ENCODE measurements at regions not wholly inside any gene's neighbourhood (a gene's known extent, or its start where the extent isn't known, plus 50 kb on each side); places are given as distances from the start of the nearest gene placed in this dataset.
"Not testable (repeated sequence)": the region's sequence is repeated elsewhere in the genome, so short reads cannot be mapped to it uniquely, and the experiment has no call there.

DNA sequence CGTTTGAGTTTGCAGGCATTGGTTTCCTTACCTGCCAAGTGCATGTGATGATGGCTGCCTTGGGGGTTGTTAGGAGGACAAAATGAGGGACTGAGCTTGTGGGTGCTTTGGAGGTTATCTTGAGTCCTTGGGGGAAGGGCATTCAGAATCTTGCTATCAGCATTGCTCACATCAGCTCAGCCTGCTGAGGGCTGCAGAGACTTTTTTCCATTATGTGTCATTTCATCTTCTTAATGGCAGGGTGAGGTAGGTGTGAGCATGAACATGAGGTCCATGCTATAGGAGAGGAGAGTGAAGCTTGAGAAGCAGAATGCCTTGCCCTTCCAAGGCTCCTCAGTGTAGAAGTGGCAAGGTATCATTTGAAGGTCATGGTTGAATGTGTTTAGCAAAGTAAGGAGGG, 112.3 kb downstream of the MIAT start:
- no peak for DNase-seq (ENCODE audit: low spot score)

DNA sequence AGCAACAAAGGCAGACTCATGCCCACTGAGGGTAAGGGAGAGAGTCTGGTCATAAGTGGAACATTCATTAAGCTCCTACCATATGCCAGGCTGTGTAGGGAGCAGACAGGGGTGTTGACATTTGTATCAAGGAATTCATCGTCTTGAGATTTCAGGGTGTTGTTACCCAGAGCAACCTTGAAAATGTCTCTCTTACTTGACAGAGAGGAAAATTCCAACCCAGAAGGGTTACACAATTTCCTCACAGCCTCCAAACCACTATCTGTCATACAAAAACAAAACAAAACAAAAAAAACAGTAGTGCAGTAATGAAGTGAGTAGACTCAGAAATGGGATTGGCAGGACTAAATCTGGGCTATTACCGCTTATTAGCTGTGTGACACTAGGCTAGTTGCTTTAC, 113.2 kb downstream of the MIAT start:
- DNase-seq (ENCODE audit: low spot score) = peak; percentile 34

DNA sequence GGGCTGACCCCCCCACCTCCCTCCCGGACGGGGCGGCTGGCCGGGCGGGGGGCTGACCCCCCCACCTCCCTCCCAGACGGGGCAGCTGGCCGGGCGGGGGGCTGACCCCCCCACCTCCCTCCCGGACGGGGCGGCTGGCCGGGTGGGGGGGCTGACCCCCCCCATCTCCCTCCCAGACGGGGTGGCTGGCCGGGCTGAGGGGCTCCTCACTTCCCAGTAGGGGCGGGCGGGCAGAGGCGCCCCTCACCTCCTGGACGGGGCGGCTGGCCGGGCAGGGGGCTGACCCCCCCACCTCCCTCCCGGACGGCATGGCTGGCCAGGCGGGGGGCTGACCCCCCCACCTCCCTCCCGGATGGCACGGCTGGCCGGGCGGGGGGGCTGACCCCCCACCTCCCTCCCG, 115.7 kb downstream of the MIAT start:
- not testable (repeated sequence) for DNase-seq (ENCODE audit: low spot score)

DNA sequence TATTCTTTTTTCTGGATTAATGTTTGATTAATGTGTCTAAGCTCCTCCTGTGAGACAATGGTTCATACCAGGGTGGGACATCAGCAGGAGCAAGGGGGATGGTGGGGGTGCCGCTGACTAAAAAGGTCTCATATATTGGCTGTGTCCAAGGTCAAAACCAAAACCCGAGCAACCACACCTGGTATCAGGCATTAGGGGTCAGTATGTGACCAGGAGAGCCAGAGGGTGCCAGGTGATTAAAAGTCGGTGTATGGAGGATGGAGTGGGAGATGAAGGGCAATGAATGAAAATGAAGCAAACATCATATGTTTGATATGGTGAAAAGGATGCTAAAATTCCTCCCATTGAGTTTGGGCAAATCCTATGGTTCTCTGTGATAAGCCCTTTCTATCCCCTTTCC, 118.0 kb downstream of the MIAT start:
- DNase-seq (ENCODE audit: low spot score) = no peak

DNA sequence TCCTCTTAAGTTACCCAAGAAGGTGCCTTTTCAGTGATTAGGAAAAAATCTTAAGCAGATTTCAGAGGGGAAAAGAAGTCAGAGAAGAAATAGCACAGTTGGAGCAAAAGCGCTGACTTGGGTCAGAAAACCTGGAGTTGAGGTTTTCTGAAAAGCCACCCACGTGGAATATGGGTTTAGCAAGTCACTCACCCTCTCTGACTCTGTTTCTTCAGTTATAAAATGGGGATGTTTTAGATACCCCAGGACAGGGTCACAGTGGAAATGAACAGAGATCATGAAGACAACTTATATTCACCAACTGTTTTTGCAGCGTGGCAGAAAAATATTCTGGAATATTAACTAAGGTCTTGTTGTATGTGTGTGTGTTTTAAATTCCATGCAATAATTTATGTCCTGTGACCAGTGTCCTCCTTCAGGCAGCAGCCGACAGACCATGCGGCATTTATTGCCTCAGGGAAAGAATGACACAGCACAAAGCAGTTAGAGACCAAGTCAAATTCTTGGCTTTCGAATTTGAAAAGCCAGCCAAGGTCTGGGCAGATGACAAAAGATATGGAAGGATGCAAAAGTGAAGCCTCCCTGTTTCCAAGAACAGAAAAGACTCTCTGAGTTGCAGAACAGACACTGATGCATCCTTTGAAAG, 119.9 kb downstream of the MIAT start:
- DNase-seq (ENCODE audit: low spot score) = no peak

DNA sequence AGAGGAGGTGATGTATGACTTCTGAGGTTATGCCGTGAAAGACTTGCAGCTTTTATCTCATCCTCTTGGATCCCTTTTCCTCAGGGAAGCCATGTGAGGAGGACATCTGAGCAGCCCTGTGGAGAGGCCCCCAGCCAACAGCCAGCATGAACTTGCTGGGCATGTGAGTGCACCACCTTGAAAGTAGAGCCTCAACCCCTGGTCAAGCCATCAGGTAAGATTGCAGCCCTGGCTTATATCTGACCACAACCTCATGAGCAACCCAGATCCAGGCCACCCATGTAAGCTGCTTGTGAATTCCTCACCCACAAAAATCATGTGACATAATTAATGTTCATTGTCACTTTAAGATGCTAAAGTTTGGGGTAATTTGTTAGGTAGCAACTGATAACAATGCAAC, 121.0 kb downstream of the MIAT start:
- no peak for DNase-seq (ENCODE audit: low spot score)

DNA sequence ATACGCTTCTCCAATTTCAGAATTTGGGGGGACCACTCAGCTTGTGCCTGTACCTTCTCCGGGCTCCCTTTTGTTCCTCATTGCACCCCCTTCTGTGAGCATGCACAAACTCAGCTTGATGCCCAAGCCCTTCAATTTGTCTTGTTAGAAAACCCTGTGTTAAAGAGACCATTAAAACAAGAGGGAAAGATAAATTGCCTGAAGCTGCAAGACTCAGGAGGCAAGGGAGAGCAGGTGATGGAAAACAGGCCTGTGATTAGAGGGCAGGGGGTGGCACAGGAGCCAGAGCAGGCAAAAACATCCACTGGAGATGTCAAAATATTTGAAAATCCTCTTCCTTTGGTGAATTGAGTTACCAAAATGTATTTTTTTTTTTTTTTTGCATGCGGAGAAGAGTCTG, 121.7 kb downstream of the MIAT start:
- DNase-seq (ENCODE audit: low spot score) = no peak

DNA sequence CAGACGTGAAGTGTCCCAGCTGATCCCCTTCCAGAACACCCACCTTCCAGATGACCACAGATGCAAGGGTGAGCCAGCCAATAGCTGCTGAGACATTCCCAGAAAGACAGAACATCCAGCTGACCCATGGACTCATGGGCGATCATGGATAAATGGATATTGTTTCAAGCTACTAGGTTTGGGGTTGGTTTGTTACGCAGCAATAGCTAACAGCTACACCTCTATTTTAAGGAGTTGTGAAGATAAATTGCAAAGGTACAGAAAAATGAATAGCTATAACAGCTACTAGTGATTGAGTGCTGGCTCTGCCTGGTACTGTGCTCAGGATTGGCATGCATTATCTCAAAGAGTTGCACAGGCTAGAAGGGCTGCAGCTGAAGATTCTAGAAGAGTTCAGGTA, 122.5 kb downstream of the MIAT start:
- no peak for DNase-seq (ENCODE audit: low spot score)

DNA sequence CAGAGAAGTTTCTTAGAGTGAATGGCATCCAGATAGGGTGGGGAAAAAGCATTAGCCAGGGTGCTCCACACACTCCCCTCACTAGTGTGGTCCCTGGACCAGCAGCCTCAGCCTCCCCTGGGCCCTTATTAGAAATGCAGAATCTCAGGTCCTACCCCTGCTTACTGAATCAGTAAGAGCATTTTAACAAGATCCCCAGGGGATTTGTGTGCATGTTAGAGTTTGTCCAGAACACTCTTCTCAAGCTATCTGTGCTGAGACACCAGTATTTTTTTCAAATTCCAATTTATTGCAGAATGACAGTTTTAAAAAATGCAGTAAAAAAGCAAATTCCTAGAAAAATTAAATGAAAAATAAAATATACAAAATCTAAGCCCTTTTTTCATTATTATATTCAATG, 123.1 kb downstream of the MIAT start:
- DNase-seq (ENCODE audit: low spot score) = no peak

DNA sequence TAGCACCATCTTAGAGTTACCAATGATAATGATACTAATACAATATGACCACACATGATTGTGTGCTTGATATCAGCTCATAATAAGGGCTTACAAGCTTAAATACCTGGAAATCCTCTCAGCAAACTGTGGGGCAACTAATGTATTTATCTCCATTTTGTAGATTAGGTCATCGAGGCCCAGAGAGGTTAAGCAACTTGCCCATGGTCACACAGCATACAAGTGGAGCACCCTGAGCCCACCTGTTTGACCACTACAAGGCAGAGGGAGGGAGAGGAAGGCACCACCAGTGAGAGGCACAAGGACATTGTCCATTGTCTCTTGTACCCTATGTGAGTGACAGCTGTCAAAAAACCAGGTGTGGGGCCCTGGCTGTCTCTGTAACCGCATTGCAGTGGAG, 123.7 kb downstream of the MIAT start:
- no peak for DNase-seq (ENCODE audit: low spot score)

DNA sequence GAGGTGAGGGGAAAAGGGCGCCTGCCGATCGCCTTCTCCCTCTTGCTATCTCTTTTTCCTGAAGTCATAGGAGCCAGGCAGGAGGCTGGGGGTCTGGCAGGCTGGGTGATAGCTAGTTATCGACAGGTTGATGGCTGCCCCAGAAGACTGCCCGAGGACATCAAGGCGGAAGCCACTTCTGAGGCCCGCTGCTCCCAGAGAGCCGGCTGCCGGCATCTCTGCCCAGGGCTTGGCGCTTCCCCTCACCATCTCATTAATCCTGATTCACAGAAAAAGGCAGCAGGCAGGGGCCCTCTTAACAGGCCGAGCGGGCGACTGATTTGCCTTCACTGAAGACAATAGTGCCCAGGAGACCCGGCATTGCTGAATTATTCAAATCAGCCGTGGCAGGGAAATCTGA, 124.2 kb downstream of the MIAT start:
- DNase-seq (ENCODE audit: low spot score) = no peak

DNA sequence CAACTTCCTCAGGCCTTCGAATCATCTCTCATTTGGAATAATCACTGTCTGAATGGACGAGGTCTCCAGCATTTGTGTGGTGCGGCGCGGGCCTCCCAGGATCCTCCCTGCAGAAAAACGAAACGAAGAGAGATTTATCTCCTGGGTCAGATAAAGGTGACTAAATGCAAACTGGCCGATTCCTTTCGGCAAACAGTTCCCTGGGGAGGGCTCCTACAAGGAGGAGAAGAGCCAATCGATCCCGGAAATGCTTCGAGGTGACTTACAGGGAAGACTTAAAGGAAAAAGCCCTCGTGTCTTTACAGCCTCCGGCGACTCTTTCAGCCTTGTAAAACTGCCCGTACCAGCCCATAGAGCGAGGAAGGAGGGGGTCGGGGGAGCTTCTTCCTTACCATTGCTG, 126.5 kb downstream of the MIAT start:
- DNase-seq (ENCODE audit: low spot score) = no peak

DNA sequence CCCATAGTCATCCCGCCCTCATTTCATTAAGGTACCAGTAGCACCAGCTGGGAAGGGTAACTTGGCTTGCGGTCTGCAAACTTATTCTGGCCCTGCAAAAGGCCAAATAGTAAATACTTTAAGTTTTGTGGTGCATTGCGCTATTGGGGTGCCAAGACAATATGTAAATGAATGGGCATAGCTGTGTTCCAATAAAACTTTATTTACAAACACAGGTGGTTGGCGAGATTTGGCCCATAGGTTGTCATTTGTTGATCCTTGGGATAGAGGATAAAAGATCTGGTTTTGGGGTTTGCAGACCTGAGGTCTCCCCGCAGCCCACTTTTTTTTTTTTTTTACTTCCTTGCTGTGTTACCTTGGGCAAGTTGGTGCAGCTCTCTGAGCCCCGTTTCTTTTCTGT, 127.4 kb downstream of the MIAT start:
- DNase-seq (ENCODE audit: low spot score) = no peak

DNA sequence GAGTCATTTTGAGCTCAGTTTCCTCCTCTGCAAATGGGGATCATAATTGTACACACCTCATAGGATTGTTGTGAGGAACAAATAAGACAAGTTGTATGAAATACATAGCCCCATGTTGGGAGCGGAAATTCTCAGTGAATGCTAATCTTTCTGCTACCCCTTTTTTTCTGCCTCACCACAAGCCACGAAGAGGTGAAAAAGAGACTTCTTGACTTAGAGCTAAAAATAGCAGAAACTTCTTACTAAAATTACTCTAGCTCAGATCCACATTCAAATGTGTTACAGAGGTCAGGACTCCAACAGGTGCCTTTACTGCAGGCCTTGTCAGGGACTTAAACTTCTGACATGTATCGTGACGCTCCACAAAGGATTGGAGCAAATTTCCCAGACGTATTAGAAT, 128.5 kb downstream of the MIAT start:
- DNase-seq (ENCODE audit: low spot score) = no peak

DNA sequence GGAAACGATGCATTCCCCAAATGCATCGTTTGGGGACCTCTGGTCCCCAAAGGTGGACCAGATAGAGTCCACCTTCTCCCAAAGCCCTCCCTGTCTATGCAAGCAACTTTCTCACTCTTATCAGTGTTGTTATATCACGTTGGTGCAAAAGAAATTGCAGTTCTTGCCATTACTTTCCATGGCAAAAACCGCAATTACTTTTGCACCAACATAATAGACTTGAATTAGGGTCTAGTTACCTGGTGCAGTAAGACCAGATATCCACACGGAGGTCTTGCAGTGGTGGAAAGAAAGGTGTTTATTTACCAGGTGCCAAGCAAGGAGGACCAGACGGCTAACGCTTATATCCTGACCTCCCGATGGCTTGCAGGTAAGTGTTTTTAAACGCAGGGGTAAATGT, 129.0 kb downstream of the MIAT start:
- DNase-seq (ENCODE audit: low spot score) = no peak

DNA sequence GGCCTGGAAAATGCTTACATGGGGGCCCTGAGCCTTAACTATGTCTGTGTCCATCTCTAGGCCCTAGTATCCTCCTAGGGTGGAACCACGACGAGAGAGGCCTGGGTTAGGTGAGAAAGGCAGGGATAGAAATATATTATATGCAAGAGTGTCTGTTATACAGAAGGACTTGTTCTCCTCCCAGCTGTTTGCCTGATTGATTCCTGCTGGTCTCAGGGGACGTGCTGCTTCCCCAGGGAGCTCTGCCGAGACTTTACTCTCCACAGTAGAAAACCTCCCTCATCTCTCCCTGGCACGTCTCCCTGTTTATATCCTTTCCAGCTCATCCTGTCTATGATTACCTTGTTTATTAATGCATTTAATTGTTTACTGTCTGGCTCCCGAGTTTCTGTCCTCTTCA, 132.6 kb downstream of the MIAT start:
- DNase-seq (ENCODE audit: low spot score) = no peak

DNA sequence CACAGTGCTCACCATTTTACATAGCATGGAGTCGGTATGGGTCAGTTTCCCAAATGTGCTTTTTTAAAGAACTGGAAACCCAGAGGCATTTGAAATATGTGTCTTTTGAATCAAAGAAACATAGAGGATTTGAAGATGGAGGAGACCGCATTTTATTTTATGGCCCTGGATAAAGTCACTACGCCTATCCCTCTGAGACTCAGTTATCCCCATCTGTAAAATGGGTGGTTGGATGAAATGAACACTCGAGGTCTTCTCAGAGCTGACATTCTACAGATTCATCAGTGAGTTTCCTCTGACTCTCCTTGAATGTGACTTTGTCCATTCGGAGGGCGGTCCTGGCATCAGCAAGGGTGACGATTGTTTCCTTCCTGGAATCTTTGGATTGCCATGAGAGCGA, 135.1 kb downstream of the MIAT start:
- no peak for DNase-seq (ENCODE audit: low spot score)

DNA sequence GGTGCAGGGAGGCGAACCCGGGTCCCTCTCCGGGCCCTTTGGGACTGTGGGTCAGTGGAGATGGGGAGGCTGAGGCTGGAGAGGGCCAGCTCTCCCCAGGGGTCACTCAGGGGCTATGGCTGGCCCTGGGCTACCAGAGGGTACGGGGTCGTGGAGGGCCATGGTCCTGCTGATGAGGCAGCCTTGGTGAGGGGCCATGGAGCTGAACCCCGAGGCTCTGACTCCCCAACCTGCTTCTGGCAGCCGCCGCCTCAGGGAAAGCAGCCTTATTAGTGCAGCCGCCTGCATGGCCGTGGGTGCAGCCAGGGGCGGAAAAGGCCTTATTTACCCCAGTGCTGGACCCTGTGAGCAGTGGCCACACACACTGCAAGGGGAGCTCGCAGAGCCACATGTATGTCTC, 139.4 kb downstream of the MIAT start:
- no peak for DNase-seq (ENCODE audit: low spot score)

DNA sequence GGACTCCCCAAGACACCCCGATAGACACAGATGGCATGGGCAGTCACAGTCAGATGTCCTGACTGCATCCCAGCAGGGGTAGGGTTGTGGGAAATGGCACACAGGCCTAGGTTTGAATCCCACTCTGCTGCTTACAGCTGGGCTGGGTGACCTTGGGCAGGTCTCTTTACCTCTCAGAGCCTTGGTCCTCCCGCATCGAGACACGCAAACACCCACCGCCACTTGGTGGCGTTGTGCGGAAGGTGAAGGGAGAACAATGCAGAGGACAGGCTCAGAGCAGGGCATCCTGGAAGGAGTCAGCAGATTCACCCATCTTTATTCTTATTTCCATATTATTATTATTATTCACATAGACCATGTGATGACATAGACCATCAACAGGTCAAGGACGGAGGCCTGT, 140.5 kb downstream of the MIAT start:
- no peak for DNase-seq (ENCODE audit: low spot score)

DNA sequence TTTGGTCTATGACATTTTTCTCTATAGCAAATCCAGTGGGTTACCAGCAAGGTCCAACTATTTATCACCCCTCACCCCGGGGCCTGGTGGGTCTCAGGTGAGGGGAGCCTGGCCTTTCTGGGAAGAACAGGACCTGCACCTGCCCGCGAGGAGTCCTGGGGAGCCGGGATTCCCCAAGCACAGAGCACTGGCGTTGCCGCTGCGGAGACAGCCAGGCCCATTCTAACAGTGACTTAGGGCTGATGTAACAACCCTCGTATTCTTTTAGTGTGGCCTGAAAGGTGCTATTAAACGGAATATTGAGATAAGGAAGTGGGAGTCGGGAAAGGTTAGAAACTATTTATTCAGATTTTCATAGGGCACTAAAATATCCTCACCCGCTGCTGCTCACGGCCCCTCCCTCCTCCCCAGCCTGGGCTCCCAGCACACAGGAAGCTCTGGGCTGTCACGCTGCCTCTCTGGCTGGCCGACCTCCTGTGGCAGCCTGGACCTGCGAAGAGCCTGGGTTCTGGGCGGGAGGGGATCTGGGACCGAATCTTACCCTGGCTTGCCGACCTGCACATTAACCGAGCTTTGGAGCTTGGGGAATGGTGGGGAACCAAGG, 141.2 kb downstream of the MIAT start:
- no peak for DNase-seq (ENCODE audit: low spot score)

DNA sequence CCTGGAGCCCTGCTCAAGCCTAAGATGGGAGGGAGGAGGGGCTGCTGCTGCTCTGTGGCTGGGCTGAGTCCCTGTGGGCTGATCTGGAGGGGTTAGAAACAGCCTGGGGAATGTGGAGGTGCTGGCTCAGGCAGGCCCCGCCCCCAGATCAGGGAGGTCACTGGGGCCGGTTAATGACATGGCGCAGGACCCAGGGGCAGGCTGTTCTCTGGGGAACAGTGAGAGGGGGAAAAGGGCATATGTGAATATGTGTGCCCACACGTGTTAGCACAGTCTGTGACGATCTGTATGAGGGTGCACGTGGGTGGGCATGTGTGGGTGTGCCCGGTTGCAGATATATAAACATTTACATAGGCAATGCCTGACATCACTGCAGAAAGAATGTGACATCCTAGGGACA, 143.5 kb downstream of the MIAT start:
- DNase-seq (ENCODE audit: low spot score) = peak; percentile 81

DNA sequence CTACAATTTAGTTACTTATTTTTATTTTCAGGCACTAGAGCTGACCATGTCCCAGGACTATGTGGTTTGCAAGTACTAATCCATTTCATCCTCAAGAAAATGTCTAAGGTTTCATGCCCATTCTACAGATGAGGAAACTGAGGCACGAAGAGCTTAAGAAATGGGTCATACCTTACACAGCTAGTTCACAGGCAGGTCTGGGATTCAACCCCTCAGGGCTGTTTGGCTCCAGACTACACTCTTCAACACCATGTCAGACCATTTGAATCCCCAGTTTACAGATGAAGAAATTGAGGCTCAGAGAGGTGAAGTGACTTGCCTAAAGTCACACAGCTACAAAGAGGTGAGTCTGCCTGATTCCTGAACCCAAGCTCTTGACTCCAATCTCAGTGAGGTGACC, 144.1 kb downstream of the MIAT start:
- no peak for DNase-seq (ENCODE audit: low spot score)

DNA sequence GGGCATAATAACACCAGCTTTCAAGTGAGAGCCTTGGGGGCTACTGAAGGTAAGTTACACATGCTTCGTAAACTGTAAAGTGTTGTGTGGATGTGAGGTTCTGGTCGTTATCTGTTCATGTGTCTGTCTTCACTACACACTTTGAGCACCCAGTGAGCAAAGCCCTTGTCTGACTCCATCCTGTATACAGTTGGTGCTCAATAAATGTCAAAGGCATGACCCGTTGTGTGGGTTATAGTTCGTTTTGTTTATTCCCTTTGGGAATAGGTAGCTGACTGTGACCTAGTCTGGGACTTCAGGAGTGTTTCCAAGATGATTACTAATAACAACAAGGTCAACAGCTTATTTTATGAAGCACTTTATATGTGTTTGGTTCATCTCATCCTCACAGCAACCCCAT, 146.9 kb downstream of the MIAT start:
- DNase-seq (ENCODE audit: low spot score) = no peak

DNA sequence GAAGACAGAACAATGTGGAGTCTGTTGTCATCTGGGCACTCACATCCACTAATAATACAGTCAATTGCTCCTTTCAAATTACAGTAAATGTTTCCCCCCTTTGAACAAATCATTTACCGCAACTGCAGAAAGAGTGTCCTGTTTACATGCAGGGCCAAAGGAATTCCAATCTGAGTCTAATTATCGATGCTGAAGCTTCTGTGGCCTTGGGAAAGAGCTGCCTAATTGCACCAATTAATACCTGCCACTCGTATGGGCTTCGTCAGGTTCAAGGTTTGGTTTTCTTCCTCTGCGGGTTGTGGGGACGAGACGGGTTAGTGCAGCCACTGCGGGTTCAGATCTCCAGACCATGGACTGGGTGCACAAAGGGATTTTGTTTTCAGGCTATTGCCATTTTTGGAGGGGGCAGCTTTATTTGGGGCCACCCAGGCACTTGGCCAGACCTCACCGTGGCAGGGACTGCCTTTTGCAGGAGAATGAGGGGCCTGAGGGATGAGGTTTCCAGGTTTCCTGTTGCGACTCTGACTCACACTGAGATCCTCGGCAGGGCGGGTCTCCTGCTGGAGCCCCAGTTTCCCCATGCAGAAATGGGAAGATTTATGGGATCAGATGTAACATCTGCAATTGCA, 147.6 kb downstream of the MIAT start:
- no peak for DNase-seq (ENCODE audit: low spot score)

All from hepatic stellate cell (primary cell).